ENCODE measurements at regions not wholly inside any gene's neighbourhood (a gene's known extent, or its start where the extent isn't known, plus 50 kb on each side); places are given as distances from the start of the nearest gene placed in this dataset.

DNA sequence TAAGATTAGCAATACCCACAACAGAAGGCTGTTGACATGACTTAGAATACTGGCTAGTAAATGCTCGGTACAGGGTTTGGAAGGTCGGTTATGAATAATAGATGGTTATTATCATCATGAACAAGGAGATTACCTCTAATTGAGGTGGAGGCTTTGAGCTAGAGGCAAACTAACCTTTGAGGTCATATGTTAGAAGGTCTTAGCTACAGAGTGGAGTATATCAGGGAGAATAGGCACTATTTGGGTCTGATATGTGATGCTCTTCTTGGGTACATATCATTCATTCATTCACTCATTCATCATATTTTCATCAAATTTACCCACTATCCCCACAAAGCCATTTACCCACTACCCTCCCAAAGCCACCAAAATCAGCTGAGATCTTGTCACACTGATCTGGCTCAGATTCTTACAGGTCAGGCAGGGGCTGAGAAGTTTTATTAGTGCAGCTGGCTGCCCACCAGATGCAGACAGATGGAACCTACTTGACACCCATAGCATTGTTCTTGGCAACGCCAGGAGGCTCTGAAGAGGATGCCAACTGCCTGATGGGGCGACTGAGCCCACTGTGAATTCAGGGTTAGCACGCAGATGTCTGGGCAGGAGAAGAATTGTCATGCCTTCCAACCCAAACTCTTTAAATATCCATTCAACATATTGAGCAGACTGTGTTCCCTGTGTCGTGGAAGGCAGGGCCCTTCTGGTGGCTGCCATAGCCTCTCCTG lies 90.2 kb upstream of the SH3PXD2B start:
- no peak for TF ChIP-seq CTCF (IDR thresholded peaks at IDR 0.05; ENCODE audit: low read length)
- TF ChIP-seq EZH2phosphoT487 (IDR thresholded peaks at IDR 0.05; ENCODE audit: low read length): no peak
